ENCODE measurements at regions not wholly inside any gene's neighbourhood (a gene's known extent, or its start where the extent isn't known, plus 50 kb on each side); places are given as distances from the start of the nearest gene placed in this dataset.
"Not testable (repeated sequence)": the region's sequence is repeated elsewhere in the genome, so short reads cannot be mapped to it uniquely, and the experiment has no call there.

DNA sequence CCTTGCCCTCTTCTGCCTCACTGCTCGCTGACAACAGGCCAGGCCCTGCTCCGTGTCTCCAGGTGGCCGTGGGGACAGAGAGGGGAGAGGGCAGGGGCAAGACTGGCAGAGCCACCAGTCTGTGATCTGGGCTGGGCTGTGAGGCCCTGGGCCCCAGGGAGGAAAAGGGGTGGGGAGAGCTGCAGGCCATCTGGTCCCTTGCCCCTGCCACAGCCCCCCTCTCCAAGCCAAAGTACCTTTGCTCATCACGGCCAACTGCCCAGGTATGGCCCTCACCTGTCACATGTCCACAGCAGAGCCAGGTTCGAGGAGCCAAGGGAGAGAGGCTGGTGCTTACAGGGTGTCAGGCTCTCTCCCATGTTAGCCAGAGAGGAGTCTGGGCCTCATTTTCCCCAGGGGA is 91.4 kb upstream of the LHX1 start:
- no peaks in the 10 kb centered on the region for H3K9me3 Mint-ChIP-seq (ENCODE audit: low read depth)
- CTCF ChIA-PET: no interaction called here
- H3K4me3 Mint-ChIP-seq: no peak overlapping the region
- H3K27me3 Mint-ChIP-seq: peaks cover 32% of the 10 kb centered on the region
- H3K27ac Mint-ChIP-seq: no peak overlapping the region
- no peaks in the 10 kb centered on the region for H3K36me3 Mint-ChIP-seq
- no peak for DNase-seq
- ATAC-seq: no peak
- peaks cover 15% of the 10 kb centered on the region for H3K4me1 Mint-ChIP-seq

DNA sequence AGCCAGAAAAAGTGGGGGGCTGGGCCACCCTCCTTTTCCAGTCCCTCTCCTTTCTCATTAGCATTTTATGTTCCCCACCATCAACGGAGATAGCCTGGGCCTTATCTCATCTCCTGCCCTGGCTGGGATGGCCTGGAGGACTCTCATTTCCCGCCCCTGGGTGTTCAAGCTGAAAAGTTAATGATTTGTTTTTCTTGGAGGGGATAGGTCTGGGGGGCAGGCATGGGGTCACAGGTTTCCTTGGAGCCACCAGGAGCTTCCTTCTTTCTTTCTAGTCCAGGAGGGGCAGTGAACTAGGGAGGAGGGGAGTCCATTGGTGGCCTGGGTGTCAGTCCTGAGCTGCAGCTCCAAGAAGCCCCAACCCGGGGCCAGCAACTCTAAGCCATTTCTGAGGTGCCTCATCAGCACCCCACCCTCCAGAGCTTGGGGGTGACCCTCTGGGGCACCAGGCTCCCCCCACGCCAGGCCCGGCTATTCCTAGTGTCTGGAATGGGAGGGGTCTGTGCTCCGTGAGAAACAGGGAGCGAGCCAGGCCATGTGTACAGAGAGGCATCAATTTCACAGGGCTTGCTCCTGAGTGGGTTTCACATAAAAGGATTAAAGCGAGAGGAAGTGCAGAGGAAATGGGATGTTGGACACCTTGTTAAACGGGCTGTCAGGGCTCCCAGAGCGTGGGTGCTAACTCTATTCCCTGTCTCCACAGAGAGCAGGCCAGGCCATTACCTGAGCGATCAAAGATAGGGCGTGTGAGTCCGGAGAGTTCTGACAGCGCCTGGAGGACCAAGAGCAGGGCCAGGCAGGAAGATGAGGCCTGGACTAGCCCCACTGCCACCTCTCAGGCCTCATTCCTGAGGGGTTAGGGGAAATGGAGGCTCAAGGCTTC is 90.6 kb upstream of the LHX1 start:
- ATAC-seq: no peak
- CTCF ChIA-PET: no interaction called here

DNA sequence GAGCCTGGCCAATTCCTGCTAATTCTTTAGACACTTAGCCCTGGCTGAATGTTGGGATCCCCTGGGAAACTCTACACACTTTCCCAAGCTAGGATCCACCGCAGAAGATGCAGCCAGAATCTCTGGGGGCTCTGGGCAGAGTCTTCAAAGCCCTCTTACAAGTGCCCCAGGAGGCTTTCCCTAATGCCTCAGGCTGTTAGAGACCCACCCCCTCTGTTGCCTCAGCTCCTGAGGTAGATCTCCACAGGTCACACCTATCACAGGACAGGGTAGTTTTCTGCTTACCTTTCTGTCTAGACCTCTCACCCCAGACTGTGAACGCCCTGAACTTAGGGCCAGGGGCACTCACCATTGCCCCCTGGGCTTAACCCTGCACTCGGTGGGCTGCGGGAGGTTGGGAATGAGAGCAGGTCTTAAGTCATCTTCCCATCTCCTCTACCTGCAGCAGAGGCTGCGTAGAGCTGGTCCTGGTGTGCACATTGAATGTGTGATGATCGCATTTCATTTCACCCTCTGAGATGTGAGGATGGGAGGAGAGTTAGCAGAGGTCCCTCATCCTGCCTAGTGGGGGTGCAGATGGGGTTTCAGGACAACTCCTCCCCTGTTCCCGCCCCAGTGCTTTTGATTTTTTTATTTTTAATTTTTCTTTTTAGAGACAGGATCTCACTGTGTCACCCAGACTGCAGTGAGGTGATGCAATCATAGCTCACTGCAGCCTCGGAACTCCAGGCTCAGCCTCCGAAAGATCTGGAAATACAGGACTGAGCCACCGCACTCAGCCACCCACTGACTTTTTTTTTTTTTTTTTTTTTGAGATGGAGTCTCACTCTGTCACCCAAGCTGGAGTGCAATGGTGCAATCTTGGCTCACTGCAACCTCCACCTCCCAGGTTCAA is 89.0 kb upstream of the LHX1 start:
- Mint-ChIP-seq H3K36me3 (no peaks in the 10 kb centered on the region), H3K27me3 (peaks cover 30% of the 10 kb centered on the region), H3K4me3 (no peak overlapping the region), H3K4me1 (peaks cover 22% of the 10 kb centered on the region), H3K27ac (no peak overlapping the region), H3K9me3 (ENCODE audit: low read depth) (no peaks in the 10 kb centered on the region)
- ATAC-seq: no peak
- DNase-seq: no peak
- CTCF ChIA-PET: interaction anchor here (1.4 kb wide), 1 partner anchor 9 kb away, joined by 3 read pairs; no protein-coding TSS in a partner anchor

More for the DNA sequence above, 90.6 kb upstream of the LHX1 start:
- Mint-ChIP-seq H3K4me3 (no peak overlapping the region), H3K4me1 (peaks cover 19% of the 10 kb centered on the region), H3K27me3 (peaks cover 29% of the 10 kb centered on the region), H3K9me3 (ENCODE audit: low read depth) (no peaks in the 10 kb centered on the region), H3K36me3 (no peaks in the 10 kb centered on the region), H3K27ac (no peak overlapping the region)
- DNase-seq: no peak

DNA sequence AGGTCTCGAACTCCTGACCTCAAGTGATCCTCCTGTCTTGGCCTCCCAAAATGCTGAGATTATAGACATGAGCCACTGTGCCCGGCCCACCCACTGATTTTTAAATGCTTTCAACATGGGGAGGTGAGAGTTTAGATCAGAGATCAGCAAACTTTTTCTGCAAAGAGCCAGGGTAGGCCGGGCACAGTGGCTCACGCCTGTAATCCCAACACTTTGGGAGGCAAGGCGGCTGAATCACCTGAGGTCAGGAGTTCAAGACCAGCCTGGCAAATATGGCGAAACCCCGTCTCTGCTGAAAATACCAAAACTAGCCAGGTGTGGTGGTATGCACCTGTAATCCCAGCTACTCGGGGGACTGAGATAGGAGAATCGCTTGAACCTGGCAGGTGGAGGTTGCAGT is 88.3 kb upstream of the LHX1 start:
- CTCF ChIA-PET: interaction anchor here (1.4 kb wide), 1 partner anchor 9 kb away, joined by 3 read pairs; no protein-coding TSS in a partner anchor

DNA sequence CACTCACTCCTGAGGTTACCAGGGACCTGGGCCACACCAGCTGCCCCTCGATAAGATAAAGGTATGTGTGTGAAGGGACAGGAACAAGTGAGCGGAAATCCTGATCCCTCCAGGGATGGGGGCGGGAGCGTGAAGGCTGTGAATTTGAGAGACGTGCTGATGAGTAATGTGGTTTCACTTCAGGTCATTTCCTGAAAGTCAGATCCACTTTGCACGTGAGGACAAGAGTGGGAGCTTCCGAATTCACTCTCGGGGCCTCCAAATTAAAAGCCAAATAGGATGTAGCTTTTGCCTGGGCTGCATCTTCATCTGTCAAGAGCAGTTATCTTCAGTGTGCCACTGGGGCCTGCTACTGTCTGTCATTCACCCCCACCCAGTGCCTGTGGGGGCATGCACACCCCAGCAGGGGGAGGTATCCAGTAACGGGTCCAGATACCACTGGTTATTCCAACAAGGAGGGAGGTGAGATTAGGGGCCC is 87.4 kb upstream of the LHX1 start:
- no peaks in the 10 kb centered on the region for H3K36me3 Mint-ChIP-seq
- H3K27me3 Mint-ChIP-seq: peaks cover 22% of the 10 kb centered on the region
- H3K9me3 Mint-ChIP-seq (ENCODE audit: low read depth): no peaks in the 10 kb centered on the region
- no peak overlapping the region for H3K4me3 Mint-ChIP-seq
- peaks cover 24% of the 10 kb centered on the region for H3K4me1 Mint-ChIP-seq
- ATAC-seq (peak; percentile 71), DNase-seq (peak; percentile 73)
- no peak overlapping the region for H3K27ac Mint-ChIP-seq
- CTCF ChIA-PET: interaction anchor here (1.4 kb wide), 1 partner anchor 8 kb away, joined by 3 read pairs; no protein-coding TSS in a partner anchor

More for the DNA sequence above, 88.3 kb upstream of the LHX1 start:
- H3K27me3 Mint-ChIP-seq: peaks cover 31% of the 10 kb centered on the region
- ATAC-seq; DNase-seq; H3K36me3 Mint-ChIP-seq; H3K27ac Mint-ChIP-seq; H3K4me3 Mint-ChIP-seq; H3K9me3 Mint-ChIP-seq (ENCODE audit: low read depth): not testable (repeated sequence)
- H3K4me1 Mint-ChIP-seq: peaks cover 24% of the 10 kb centered on the region

DNA sequence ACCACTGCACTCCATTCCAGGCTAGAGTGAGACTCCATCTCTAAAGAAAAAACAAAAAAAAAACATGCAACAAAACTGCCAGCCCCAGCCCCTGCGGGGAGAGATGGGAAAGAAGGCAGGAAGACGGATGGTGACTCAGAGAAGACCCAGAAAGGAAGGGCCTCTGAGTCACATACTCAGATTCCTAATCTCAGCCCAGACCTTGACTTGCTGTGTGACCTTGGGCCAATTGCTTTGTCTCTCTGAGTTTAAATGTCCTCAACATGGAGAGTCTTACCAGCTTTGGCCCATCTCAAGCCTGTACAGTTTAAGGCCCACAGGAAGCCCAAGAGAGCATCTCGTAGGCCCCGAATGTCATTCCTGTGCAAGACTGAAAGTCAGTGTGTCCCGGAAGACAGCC is 86.5 kb upstream of the LHX1 start:
- H3K27ac Mint-ChIP-seq: no peak overlapping the region
- H3K4me1 Mint-ChIP-seq: peaks cover 24% of the 10 kb centered on the region
- H3K36me3 Mint-ChIP-seq: no peaks in the 10 kb centered on the region
- DNase-seq (no peak), ATAC-seq (no peak)
- no peak overlapping the region for H3K4me3 Mint-ChIP-seq
- no peaks in the 10 kb centered on the region for H3K9me3 Mint-ChIP-seq (ENCODE audit: low read depth)
- CTCF ChIA-PET: no interaction called here
- peaks cover 17% of the 10 kb centered on the region for H3K27me3 Mint-ChIP-seq

DNA sequence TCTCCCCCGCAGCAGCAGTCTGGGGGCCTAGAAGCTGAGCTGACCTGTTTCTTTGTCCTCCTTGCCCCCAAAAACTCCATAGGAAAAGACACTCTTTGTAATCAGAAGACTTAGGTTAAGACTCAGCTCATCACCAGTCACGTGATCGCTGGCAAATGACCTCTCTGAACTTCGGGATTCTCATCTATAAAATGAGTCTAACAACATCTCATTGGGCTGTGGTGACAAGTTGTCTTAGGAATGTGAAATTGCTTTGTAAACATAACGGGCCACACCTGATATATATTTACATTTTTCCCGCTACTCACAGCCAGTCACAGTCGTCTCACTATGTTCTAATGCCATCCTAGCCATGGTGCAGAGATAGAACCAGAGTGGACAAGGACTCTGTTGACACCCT is 86.0 kb upstream of the LHX1 start:
- Mint-ChIP-seq H3K27ac (no peak overlapping the region), H3K36me3 (no peaks in the 10 kb centered on the region), H3K4me3 (no peak overlapping the region), H3K27me3 (peaks cover 17% of the 10 kb centered on the region), H3K4me1 (peaks cover 24% of the 10 kb centered on the region), H3K9me3 (ENCODE audit: low read depth) (no peaks in the 10 kb centered on the region)
- CTCF ChIA-PET: no interaction called here
- ATAC-seq (no peak), DNase-seq (no peak)

DNA sequence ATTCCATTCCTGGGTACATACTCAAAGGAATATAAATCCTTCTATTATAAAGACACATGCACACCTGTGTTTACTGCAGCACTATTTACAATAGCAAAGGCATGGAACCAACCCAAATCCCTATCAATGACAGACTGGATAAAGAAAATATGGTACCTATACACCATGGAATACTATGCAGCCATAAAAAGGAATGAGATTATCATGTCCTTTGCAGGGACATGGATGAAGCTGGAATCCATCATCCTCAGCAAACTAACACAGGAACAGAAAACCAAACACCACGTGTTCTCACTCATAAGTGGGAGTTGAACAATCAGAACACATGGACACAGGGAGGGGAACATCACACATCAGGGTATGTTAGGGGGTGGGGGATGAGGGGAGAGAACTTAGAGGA is 84.8 kb upstream of the LHX1 start:
- H3K4me3 Mint-ChIP-seq; H3K27ac Mint-ChIP-seq; H3K36me3 Mint-ChIP-seq; DNase-seq; H3K9me3 Mint-ChIP-seq (ENCODE audit: low read depth); ATAC-seq; CTCF ChIA-PET: not testable (repeated sequence)
- peaks cover 22% of the 10 kb centered on the region for H3K27me3 Mint-ChIP-seq
- peaks cover 24% of the 10 kb centered on the region for H3K4me1 Mint-ChIP-seq

DNA sequence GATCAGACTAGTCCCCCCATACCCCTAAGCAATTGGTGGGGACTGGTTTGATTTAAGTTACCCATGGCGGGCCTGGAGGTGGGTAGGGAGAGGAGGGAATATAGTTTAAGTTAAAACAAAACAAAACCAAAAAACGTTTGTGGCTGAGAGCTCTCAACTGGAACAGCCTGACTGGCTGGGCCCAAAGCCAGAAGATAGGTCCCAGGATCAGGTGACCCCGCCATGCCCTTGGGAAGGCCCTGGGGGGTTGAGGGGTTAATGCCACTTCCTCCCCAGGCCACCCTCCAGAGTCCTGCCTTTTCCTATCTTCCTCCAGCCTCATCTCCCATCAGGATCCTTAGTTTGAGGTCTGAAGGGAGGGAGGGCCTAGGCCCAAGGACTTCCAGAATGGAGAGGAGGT is 82.3 kb upstream of the LHX1 start:
- DNase-seq (no peak), ATAC-seq (no peak)
- CTCF ChIA-PET: no interaction called here
- Mint-ChIP-seq H3K9me3 (ENCODE audit: low read depth) (no peaks in the 10 kb centered on the region), H3K4me3 (no peak overlapping the region), H3K27me3 (peaks cover 24% of the 10 kb centered on the region), H3K27ac (no peak overlapping the region), H3K36me3 (no peaks in the 10 kb centered on the region), H3K4me1 (peaks cover 18% of the 10 kb centered on the region)

DNA sequence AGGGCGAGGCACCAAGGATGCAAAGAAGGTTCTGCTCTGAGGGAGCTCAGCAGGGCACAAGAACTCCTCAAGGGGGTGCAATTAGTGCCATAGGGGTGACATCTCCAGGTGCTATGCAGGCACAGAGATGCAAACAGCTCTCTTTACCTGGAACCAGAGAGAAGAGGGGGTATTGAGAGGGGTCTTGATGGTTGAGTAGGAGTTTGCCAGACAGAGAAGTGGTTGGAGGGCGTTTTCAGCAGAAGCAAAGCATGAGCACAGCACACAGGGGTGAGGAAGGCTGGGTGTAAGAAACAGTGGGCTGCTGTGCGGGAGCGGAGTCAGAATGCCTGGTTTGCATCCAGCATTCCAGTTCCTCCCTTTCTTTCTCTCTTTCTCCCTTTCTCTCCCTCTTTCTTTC is 81.8 kb upstream of the LHX1 start:
- Mint-ChIP-seq H3K36me3 (no peaks in the 10 kb centered on the region), H3K9me3 (ENCODE audit: low read depth) (no peaks in the 10 kb centered on the region), H3K27ac (no peak overlapping the region), H3K4me1 (peaks cover 14% of the 10 kb centered on the region), H3K4me3 (no peak overlapping the region), H3K27me3 (peaks cover 24% of the 10 kb centered on the region)
- no peak for DNase-seq
- ATAC-seq: no peak
- CTCF ChIA-PET: no interaction called here

DNA sequence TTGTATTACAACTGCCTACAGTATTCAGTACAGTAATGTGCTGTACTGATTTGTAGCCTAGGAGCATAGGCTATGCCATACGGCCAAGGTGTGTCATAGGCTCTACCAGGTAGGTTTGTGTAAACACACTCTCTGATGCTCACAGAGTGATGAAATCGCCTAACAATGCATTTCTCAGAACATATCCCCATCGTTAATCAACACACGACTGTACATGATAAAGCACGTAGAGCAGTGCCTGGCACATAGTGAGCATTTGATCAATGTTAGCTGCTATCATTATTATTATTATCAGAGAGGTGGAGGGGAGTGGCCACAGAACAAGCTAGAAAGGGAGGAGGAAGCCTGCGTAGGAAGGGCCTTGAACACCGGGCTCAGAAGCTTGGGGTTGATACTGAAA is 81.1 kb upstream of the LHX1 start:
- Mint-ChIP-seq H3K27me3 (peaks cover 24% of the 10 kb centered on the region), H3K9me3 (ENCODE audit: low read depth) (no peaks in the 10 kb centered on the region), H3K36me3 (no peaks in the 10 kb centered on the region), H3K4me3 (no peak overlapping the region), H3K27ac (no peak overlapping the region), H3K4me1 (peaks cover 6% of the 10 kb centered on the region)
- CTCF ChIA-PET: no interaction called here
- ATAC-seq (no peak), DNase-seq (no peak)

DNA sequence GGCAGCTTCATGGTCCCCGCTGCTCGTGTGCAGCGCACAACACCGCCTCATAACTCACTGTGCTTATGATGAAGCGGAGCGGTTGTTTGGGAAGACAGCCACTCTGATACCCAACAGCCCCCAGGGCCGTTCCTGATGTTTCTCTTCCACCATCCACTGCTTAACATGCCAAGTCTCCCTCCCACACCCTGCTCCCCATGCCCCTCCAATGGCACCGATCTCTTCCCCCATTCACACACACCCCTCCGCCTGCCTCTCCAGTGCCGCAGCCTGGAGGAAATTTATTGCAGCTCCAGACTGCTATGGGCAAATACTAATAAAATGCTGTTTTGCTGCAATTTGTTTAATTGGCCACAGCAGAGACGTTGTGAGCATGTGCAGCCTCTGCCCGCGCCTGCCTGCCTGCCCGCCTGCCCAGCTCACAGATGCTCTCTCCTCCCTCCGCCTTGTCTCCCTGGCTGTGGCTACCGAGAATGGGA is 80.3 kb upstream of the LHX1 start:
- H3K36me3 Mint-ChIP-seq: no peaks in the 10 kb centered on the region

DNA sequence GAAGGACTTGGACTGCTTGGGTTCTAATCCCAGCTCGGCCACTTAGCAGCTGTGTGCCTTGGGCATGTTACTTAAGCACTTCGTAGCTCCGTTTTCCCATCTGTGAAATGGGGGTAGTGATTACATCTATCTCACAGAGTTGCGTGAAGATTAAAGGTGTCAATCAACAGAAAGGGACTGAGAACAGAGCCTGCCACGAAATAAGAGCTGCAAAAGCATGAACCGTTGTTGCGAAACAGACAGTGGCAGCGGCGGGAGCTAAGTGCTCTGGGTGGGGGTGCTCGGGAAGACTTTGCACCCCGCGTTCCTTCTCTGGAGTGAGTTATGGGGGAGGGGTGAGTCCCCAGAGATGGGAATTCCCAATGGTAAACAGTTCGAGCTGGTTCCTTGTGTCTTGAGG is 79.6 kb upstream of the LHX1 start:
- H3K27me3 Mint-ChIP-seq: peaks cover 15% of the 10 kb centered on the region
- DNase-seq: no peak
- no peak for ATAC-seq
- H3K4me3 Mint-ChIP-seq: no peak overlapping the region
- no peaks in the 10 kb centered on the region for H3K9me3 Mint-ChIP-seq (ENCODE audit: low read depth)
- no peaks in the 10 kb centered on the region for H3K36me3 Mint-ChIP-seq
- peaks cover 2% of the 10 kb centered on the region for H3K4me1 Mint-ChIP-seq
- H3K27ac Mint-ChIP-seq: no peak overlapping the region
- CTCF ChIA-PET: interaction anchor here (1.3 kb wide), 1 partner anchor 9 kb away, joined by 3 read pairs; no protein-coding TSS in a partner anchor

More for the DNA sequence above, 80.3 kb upstream of the LHX1 start:
- H3K9me3 Mint-ChIP-seq (ENCODE audit: low read depth): no peaks in the 10 kb centered on the region
- no peak overlapping the region for H3K27ac Mint-ChIP-seq
- CTCF ChIA-PET: interaction anchor here (1.3 kb wide), 1 partner anchor 8 kb away, joined by 3 read pairs; no protein-coding TSS in a partner anchor
- peaks cover 5% of the 10 kb centered on the region for H3K4me1 Mint-ChIP-seq
- ATAC-seq (no peak), DNase-seq (no peak)
- peaks cover 20% of the 10 kb centered on the region for H3K27me3 Mint-ChIP-seq
- H3K4me3 Mint-ChIP-seq: no peak overlapping the region

Measured in activated CD8-positive, alpha-beta memory T cell treated with anti-CD3 and anti-CD28 coated beads, Interleukin-2, amount 10 ng/mL, durations not matched to agents 7 days and 5 days (primary cell).